GM06990 (cell line): ENCODE measurements at regions not wholly inside any gene's neighbourhood (a gene's known extent, or its start where the extent isn't known, plus 50 kb on each side); places are given as distances from the start of the nearest gene placed in this dataset.

Experiments
- DNase-seq: peaks from one replicate; pipeline ENCODE4 v3.0.0-alpha.2; 2011; ENCODE audit not compliant: insufficient read length; ENCODE audit errors: extremely low read depth
- H3K27me3 ChIP-seq: replicated peaks from 2 replicates; pipeline ENCODE4 v1.6.0; 2011; ENCODE audit warnings: low read length; ENCODE audit not compliant: control insufficient read depth, insufficient read depth
- H3K36me3 ChIP-seq: 2 replicates; pipeline ENCODE4 v1.5.1; 2011; ENCODE audit warnings: low read length; ENCODE audit not compliant: control insufficient read depth, insufficient read depth
- H3K4me3 ChIP-seq: replicated peaks from 2 replicates; pipeline ENCODE4 v1.5.1; 2011; ENCODE audit warnings: low read depth, mild to moderate bottlenecking, control low read depth, low read length
- CTCF ChIP-seq: IDR thresholded peaks from 2 replicates; pipeline ENCODE4 v1.5.1; 2011; ENCODE audit warnings: low read length, control low read depth, mild to moderate bottlenecking, inconsistent platforms; ENCODE audit not compliant: insufficient read depth, poor library complexity, severe bottlenecking

- no peak for TF ChIP-seq CTCF
- H3K27me3 ChIP-seq = peaks cover 4% of the 10 kb centered on the region
- DNase-seq = no peak
- H3K36me3 ChIP-seq = no peaks in the 10 kb centered on the region
- H3K4me3 ChIP-seq = no peak overlapping the region
Measured at GRCh38 chr10:70974351-70974901, 86.1 kb upstream of the PCBD1 start.

- Histone ChIP-seq H3K4me3 (no peak overlapping the region), H3K27me3 (peaks cover 4% of the 10 kb centered on the region), H3K36me3 (no peaks in the 10 kb centered on the region)
- DNase-seq = no peak
- no peak for TF ChIP-seq CTCF
Measured at GRCh38 chr10:70974920-70975319, 86.6 kb upstream of the PCBD1 start.

GRCh38 chr10:70976063-70976695 is 87.8 kb upstream of the PCBD1 start:
- TF ChIP-seq CTCF = no peak
- H3K27me3 ChIP-seq = peaks cover 4% of the 10 kb centered on the region
- H3K36me3 ChIP-seq = no peaks in the 10 kb centered on the region
- DNase-seq = no peak
- H3K4me3 ChIP-seq = no peak overlapping the region

GRCh38 chr10:70977625-70978024 is 89.3 kb upstream of the PCBD1 start:
- peaks cover 4% of the 10 kb centered on the region for H3K27me3 ChIP-seq
- no peak for DNase-seq
- H3K36me3 ChIP-seq = no peaks in the 10 kb centered on the region
- no peak for TF ChIP-seq CTCF
- no peak overlapping the region for H3K4me3 ChIP-seq

GRCh38 chr10:70978181-70978580 is 89.8 kb upstream of the PCBD1 start:
- no peak for TF ChIP-seq CTCF
- peaks cover 4% of the 10 kb centered on the region for H3K27me3 ChIP-seq

GRCh38 chr10:70978816-70979480 is 90.6 kb upstream of the PCBD1 start:
- TF ChIP-seq CTCF = no peak
- Histone ChIP-seq H3K4me3 (no peak overlapping the region), H3K27me3 (peaks cover 4% of the 10 kb centered on the region), H3K36me3 (no peaks in the 10 kb centered on the region)
- DNase-seq = no peak

More at GRCh38 chr10:70978181-70978580, 89.8 kb upstream of the PCBD1 start:
- no peak for DNase-seq
- no peaks in the 10 kb centered on the region for H3K36me3 ChIP-seq
- no peak overlapping the region for H3K4me3 ChIP-seq
